Uterus (tissue), 2 donors: ENCODE measurements at regions not wholly inside any gene's neighbourhood (a gene's known extent, or its start where the extent isn't known, plus 50 kb on each side); places are given as distances from the start of the nearest gene placed in this dataset.

Experiments
- POLR2A ChIP-seq, 2 donors: fragments of 450-650 bp; IDR thresholded peaks; one replicate each; pipeline ENCODE4 v1.6.1; 2016; ENCODE audit warnings: antibody characterized with exemption in 2 of 2, mild to moderate bottlenecking in 1 of 2, moderate library complexity in 1 of 2
- TF ChIP-seq, protein P1 (sequence below), 4 experiments: fragments of 200-600 bp in 2 of 4; fragments of 450-650 bp in 2 of 4; sonication (generic) in 2 of 4; IDR thresholded peaks; one replicate each; pipeline ENCODE4 v1.5.1; 2016 to 2019; ENCODE audit warnings: antibody characterized with exemption in 4 of 4, mild to moderate bottlenecking in 2 of 4, moderate library complexity in 1 of 4

DNA sequence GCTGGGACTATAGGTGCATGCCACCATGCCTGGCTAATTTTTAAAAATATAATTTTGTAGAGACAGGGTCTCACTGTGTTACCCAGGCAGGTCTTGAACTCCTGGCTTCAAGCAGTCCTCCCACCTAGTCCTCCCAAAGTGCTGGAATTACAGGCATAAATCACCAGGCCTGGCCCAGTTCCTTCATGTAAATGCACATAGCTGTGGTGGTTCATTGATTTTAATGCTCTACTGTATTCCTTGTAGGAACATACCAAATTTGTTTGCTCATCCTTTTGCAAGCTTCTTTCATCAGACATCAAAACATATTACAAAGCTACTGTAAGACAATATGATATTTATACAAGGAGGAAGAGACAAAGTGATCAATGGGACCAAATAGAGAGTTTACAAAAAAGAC is 237.5 kb upstream of the ESRRG start:
- no peak for TF ChIP-seq POLR2A (IDR thresholded peaks at IDR 0.05)
- TF ChIP-seq, protein P1, sequence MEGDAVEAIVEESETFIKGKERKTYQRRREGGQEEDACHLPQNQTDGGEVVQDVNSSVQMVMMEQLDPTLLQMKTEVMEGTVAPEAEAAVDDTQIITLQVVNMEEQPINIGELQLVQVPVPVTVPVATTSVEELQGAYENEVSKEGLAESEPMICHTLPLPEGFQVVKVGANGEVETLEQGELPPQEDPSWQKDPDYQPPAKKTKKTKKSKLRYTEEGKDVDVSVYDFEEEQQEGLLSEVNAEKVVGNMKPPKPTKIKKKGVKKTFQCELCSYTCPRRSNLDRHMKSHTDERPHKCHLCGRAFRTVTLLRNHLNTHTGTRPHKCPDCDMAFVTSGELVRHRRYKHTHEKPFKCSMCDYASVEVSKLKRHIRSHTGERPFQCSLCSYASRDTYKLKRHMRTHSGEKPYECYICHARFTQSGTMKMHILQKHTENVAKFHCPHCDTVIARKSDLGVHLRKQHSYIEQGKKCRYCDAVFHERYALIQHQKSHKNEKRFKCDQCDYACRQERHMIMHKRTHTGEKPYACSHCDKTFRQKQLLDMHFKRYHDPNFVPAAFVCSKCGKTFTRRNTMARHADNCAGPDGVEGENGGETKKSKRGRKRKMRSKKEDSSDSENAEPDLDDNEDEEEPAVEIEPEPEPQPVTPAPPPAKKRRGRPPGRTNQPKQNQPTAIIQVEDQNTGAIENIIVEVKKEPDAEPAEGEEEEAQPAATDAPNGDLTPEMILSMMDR (IDR thresholded peaks at IDR 0.05) = no peak
